ENCODE measurements at regions not wholly inside any gene's neighbourhood (a gene's known extent, or its start where the extent isn't known, plus 50 kb on each side); places are given as distances from the start of the nearest gene placed in this dataset.

DNA sequence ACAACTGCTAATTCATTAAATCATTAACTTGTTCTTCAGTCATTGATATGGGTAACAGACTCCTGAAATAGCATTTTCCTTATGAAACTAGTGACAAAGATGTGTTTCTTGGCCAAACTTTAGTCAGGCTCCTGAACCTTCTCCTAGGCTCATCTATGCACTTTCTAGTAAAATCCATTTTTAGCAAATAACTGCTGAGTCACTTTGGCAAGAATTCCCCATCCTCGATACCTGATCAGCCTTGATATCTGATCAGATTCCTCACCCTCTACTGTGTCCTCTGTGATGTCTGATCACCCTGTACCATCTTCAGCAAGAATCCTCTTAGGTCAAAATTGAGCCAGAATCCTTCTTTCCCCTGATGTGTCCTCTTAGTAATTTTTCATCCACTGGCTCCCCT is 161.2 kb upstream of the TAPT1 start:
- TF ChIP-seq, protein P1, sequence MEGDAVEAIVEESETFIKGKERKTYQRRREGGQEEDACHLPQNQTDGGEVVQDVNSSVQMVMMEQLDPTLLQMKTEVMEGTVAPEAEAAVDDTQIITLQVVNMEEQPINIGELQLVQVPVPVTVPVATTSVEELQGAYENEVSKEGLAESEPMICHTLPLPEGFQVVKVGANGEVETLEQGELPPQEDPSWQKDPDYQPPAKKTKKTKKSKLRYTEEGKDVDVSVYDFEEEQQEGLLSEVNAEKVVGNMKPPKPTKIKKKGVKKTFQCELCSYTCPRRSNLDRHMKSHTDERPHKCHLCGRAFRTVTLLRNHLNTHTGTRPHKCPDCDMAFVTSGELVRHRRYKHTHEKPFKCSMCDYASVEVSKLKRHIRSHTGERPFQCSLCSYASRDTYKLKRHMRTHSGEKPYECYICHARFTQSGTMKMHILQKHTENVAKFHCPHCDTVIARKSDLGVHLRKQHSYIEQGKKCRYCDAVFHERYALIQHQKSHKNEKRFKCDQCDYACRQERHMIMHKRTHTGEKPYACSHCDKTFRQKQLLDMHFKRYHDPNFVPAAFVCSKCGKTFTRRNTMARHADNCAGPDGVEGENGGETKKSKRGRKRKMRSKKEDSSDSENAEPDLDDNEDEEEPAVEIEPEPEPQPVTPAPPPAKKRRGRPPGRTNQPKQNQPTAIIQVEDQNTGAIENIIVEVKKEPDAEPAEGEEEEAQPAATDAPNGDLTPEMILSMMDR (IDR thresholded peaks at IDR 0.05) = no peak
- no peak for TF ChIP-seq POLR2A (IDR thresholded peaks at IDR 0.05)
